C4-2B (cell line): ENCODE measurements at regions not wholly inside any gene's neighbourhood (a gene's known extent, or its start where the extent isn't known, plus 50 kb on each side); places are given as distances from the start of the nearest gene placed in this dataset.

Source experiments
- ZFX ChIP-seq: fragments of 450-650 bp; IDR thresholded peaks from 2 replicates; pipeline ENCODE4 v1.6.1; 2017
- TF ChIP-seq, protein P1 (sequence below): fragments of 450-650 bp; conservative IDR thresholded peaks from 2 replicates; pipeline ENCODE4 v1.5.1; 2017; ENCODE audit warnings: mild to moderate bottlenecking

DNA sequence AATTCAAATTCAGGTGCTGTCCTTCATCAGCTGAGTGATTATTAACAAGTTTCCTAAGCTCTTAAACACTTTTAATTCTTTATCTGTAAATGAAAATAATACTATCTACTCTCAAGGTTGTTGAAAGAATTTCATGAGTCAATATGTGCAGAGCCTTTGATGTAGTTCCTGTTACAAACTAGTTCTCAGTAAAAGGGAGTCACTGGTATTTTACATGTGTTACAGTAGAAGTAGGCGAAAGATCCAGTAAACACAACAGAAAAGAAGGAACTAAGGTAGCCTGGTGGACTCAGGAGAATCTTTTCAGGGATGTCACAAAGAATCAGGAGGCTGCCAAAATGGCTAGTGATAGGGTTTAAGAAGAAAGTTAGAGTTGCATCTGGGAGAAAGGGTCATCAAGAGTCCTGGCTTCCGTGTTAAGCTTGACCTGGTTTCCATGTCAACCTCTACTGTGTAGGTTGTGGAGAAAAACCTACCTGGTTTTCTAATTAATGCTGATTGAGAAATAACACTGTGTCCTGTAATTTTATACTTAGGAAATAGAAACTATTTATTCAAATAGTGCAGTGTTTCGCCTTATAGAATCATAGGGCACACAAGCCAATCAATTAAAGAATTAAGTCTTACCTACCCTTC is 58.3 kb upstream of the TRIB2 start:
- TF ChIP-seq, protein P1, sequence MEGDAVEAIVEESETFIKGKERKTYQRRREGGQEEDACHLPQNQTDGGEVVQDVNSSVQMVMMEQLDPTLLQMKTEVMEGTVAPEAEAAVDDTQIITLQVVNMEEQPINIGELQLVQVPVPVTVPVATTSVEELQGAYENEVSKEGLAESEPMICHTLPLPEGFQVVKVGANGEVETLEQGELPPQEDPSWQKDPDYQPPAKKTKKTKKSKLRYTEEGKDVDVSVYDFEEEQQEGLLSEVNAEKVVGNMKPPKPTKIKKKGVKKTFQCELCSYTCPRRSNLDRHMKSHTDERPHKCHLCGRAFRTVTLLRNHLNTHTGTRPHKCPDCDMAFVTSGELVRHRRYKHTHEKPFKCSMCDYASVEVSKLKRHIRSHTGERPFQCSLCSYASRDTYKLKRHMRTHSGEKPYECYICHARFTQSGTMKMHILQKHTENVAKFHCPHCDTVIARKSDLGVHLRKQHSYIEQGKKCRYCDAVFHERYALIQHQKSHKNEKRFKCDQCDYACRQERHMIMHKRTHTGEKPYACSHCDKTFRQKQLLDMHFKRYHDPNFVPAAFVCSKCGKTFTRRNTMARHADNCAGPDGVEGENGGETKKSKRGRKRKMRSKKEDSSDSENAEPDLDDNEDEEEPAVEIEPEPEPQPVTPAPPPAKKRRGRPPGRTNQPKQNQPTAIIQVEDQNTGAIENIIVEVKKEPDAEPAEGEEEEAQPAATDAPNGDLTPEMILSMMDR = no peak
- TF ChIP-seq ZFX = no peak
